GM23338 (cell line): ENCODE measurements at regions not wholly inside any gene's neighbourhood (a gene's known extent, or its start where the extent isn't known, plus 50 kb on each side); places are given as distances from the start of the nearest gene placed in this dataset.

Experiments used
- ATAC-seq: fragments of 200-7000 bp; cut with Tn5 transposase; 3 replicates; pipeline ENCODE4 v1.9.1; 2020
- DNase-seq: peaks from one replicate; pipeline ENCODE4 v3.0.0-alpha.2; 2015; ENCODE audit warnings: low spot score
- H2AFZ ChIP-seq: fragments of 200-600 bp; sonication (generic); 2 replicates; pipeline ENCODE4 v1.8.0; 2016; ENCODE audit warnings: antibody characterized with exemption, mild to moderate bottlenecking, moderate library complexity
- H3F3A ChIP-seq: fragments of 200-600 bp; sonication (generic); replicated peaks from 2 replicates; pipeline ENCODE4 v1.8.0; 2017; ENCODE audit warnings: antibody characterized with exemption, mixed run types, low read depth
- H3K27ac ChIP-seq: fragments of 200-600 bp; sonication (generic); 2 replicates; pipeline ENCODE4 v1.6.1; 2016; ENCODE audit warnings: low read depth
- H3K27me3 ChIP-seq: fragments of 200-600 bp; sonication (generic); 2 replicates; pipeline ENCODE4 v1.8.0; 2016; ENCODE audit warnings: mild to moderate bottlenecking, mixed run types, moderate library complexity; ENCODE audit not compliant: insufficient read depth
- H3K36me3 ChIP-seq: fragments of 200-600 bp; sonication (generic); 2 replicates; pipeline ENCODE4 v1.8.0; 2016; ENCODE audit warnings: mild to moderate bottlenecking; ENCODE audit not compliant: insufficient read depth
- H3K4me1 ChIP-seq: fragments of 200-600 bp; sonication (generic); 2 replicates; pipeline ENCODE4 v1.8.0; 2016; ENCODE audit warnings: mild to moderate bottlenecking, moderate library complexity; ENCODE audit not compliant: insufficient read depth
- H3K4me2 ChIP-seq: fragments of 200-600 bp; sonication (generic); 2 replicates; pipeline ENCODE4 v1.7.1; 2017; ENCODE audit warnings: mixed run types
- H3K4me3 ChIP-seq: fragments of 200-600 bp; sonication (generic); 2 replicates; pipeline ENCODE4 v1.6.1; 2016; ENCODE audit warnings: mixed run types
- H3K79me2 ChIP-seq: fragments of 200-600 bp; sonication (generic); replicated peaks from 2 replicates; pipeline ENCODE4 v1.8.0; 2017; ENCODE audit warnings: mild to moderate bottlenecking; ENCODE audit not compliant: insufficient read depth
- H3K9me2 ChIP-seq: fragments of 200-600 bp; sonication (generic); 2 replicates; pipeline ENCODE4 v1.8.0; 2017; ENCODE audit not compliant: insufficient read depth
- H4K20me1 ChIP-seq: fragments of 200-600 bp; sonication (generic); replicated peaks from 2 replicates; pipeline ENCODE4 v1.8.0; 2017; ENCODE audit warnings: mild to moderate bottlenecking; ENCODE audit not compliant: insufficient read depth
- H3K27ac Mint-ChIP-seq: 2 replicates; pipeline ENCODE4 v1.8.0; 2020; ENCODE audit warnings: inconsistent platforms, mild to moderate bottlenecking, moderate library complexity, mixed read lengths
- H3K27me3 Mint-ChIP-seq: 3 replicates; pipeline ENCODE4 v1.8.0; 2022; ENCODE audit warnings: low read depth, mild to moderate bottlenecking, moderate library complexity, mixed read lengths, inconsistent platforms; ENCODE audit not compliant: insufficient read depth, poor library complexity
- H3K36me3 Mint-ChIP-seq: 3 replicates; pipeline ENCODE4 v1.8.0; 2021; ENCODE audit warnings: low read depth, mild to moderate bottlenecking, inconsistent platforms, moderate library complexity, mixed read lengths
- H3K4me1 Mint-ChIP-seq: 3 replicates; pipeline ENCODE4 v1.8.0; 2020; ENCODE audit warnings: mild to moderate bottlenecking, inconsistent platforms, mixed read lengths
- H3K4me3 Mint-ChIP-seq: 3 replicates; pipeline ENCODE4 v1.8.0; 2021; ENCODE audit warnings: moderate library complexity, mild to moderate bottlenecking, inconsistent platforms, mixed read lengths
- H3K9me3 Mint-ChIP-seq: 3 replicates; pipeline ENCODE4 v1.8.0; 2020; ENCODE audit warnings: moderate library complexity, mild to moderate bottlenecking, inconsistent platforms, mixed read lengths
- CREB1 ChIP-seq: fragments of 250-450 bp; sonication (Bioruptor Pico); IDR thresholded peaks from 2 replicates; pipeline ENCODE4 v1.5.0; 2020; ENCODE audit warnings: low read depth, mild to moderate bottlenecking, moderate library complexity
- CTCF ChIP-seq, 2 experiments: fragments of 200-600 bp in 1 of 2; sonication (generic) in 1 of 2; conservative IDR thresholded peaks; 2 replicates each; pipeline versions ENCODE4 v1.5.1 to v1.6.1; 2016 to 2017; ENCODE audit warnings: antibody characterized with exemption in 2 of 2, low read depth in 2 of 2, mild to moderate bottlenecking in 2 of 2, moderate library complexity in 1 of 2
- EZH2phosphoT487 ChIP-seq: fragments of 200-600 bp; sonication (generic); IDR thresholded peaks from one replicate; pipeline ENCODE4 v1.8.1; 2018; ENCODE audit warnings: antibody characterized with exemption; ENCODE audit not compliant: unreplicated experiment
- JUNB ChIP-seq: IDR thresholded peaks from one replicate; pipeline ENCODE4 v1.6.1; 2016; ENCODE audit warnings: antibody characterized with exemption; ENCODE audit not compliant: unreplicated experiment
- NANOG ChIP-seq: IDR thresholded peaks from 2 replicates; pipeline ENCODE4 v1.6.1; 2016; ENCODE audit warnings: antibody characterized with exemption, borderline replicate concordance
- POLR2AphosphoS5 ChIP-seq: IDR thresholded peaks from 2 replicates; pipeline ENCODE4 v1.6.1; 2016; ENCODE audit warnings: antibody characterized with exemption, low read depth
- REST ChIP-seq: IDR thresholded peaks from one replicate; pipeline ENCODE4 v1.6.1; 2018; ENCODE audit warnings: antibody characterized with exemption; ENCODE audit not compliant: unreplicated experiment
- ZNF114 ChIP-seq: fragments of 250-450 bp; sonication (Bioruptor Pico); IDR thresholded peaks from 2 replicates; pipeline ENCODE4 v1.5.0; 2020; ENCODE audit warnings: mild to moderate bottlenecking, moderate library complexity
- ZNF331 ChIP-seq: fragments of 250-450 bp; sonication (Bioruptor Pico); IDR thresholded peaks from 2 replicates; pipeline ENCODE4 v1.5.0; 2020; ENCODE audit warnings: low read depth, mild to moderate bottlenecking, moderate library complexity

- Histone ChIP-seq H3K4me3 (no peak overlapping the region), H3K79me2 (no peaks in the 10 kb centered on the region), H3F3A (no peaks in the 10 kb centered on the region), H3K27me3 (no peaks in the 10 kb centered on the region), H3K9me2 (0 out of 2 replicates have a peak, but pooled peaks cover 6% of the 10 kb centered on the region), H3K27ac (no peak overlapping the region), H3K4me2 (no peak overlapping the region), H3K4me1 (no peaks in the 10 kb centered on the region), H2AFZ (no peak overlapping the region), H4K20me1 (no peaks in the 10 kb centered on the region), H3K36me3 (peaks cover 6% of the 10 kb centered on the region; the same call in 1 of the 2 replicates)
- TF ChIP-seq REST (no peak), NANOG (no peak), EZH2phosphoT487 (no peak), ZNF331 (CRISPR knock-in tag) (no peak)
- Mint-ChIP-seq H3K4me1 (peaks cover 3% of the 10 kb centered on the region; the same call in 1 of the 3 replicates), H3K27ac (no peak overlapping the region), H3K27me3 (peaks cover 10% of the 10 kb centered on the region), H3K36me3 (peaks cover 23% of the 10 kb centered on the region), H3K9me3 (peaks cover 30% of the 10 kb centered on the region), H3K4me3 (no peak overlapping the region)
- ATAC-seq (no peak), DNase-seq (no peak)
Measured at GRCh38 chr6:99024089-99024488, 76.3 kb upstream of the FBXL4 start.

GRCh38 chr6:99022039-99022609 is 74.4 kb upstream of the FBXL4 start:
- DNase-seq (no peak), ATAC-seq (no peak)
- Histone ChIP-seq H4K20me1 (no peaks in the 10 kb centered on the region; the same call in 1 of the 2 replicates), H3K36me3 (peaks cover 6% of the 10 kb centered on the region; the same call in 1 of the 2 replicates), H2AFZ (no peak overlapping the region), H3K27me3 (no peaks in the 10 kb centered on the region), H3K4me1 (no peaks in the 10 kb centered on the region), H3F3A (no peaks in the 10 kb centered on the region), H3K4me3 (no peak overlapping the region), H3K79me2 (no peaks in the 10 kb centered on the region), H3K4me2 (no peak overlapping the region), H3K9me2 (0 out of 2 replicates have a peak, but pooled peaks cover 6% of the 10 kb centered on the region), H3K27ac (no peak overlapping the region)
- no peak overlapping the region for H3K27ac Mint-ChIP-seq
- H3K4me1 Mint-ChIP-seq: no peaks in the 10 kb centered on the region
- H3K9me3 Mint-ChIP-seq: peaks cover 26% of the 10 kb centered on the region
- H3K4me3 Mint-ChIP-seq: no peak overlapping the region
- peaks cover 19% of the 10 kb centered on the region for H3K36me3 Mint-ChIP-seq
- peaks cover 10% of the 10 kb centered on the region for H3K27me3 Mint-ChIP-seq
- TF ChIP-seq NANOG (no peak), REST (no peak), CTCF (conservative IDR thresholded peaks at IDR 0.05; ENCODE audit: low read depth in 2 of 2) (no peak), POLR2AphosphoS5 (no peak), CREB1 (no peak), ZNF114 (CRISPR knock-in tag) (no peak), ZNF331 (CRISPR knock-in tag) (no peak), EZH2phosphoT487 (no peak), JUNB (no peak)
